Body of pancreas (tissue), 4 donors: ENCODE measurements at regions not wholly inside any gene's neighbourhood (a gene's known extent, or its start where the extent isn't known, plus 50 kb on each side); places are given as distances from the start of the nearest gene placed in this dataset.

ENCODE experiments used
- POLR2A ChIP-seq, 3 donors: fragments of 450-650 bp; IDR thresholded peaks; one replicate each; pipeline ENCODE4 v1.6.1; 2016; ENCODE audit warnings: antibody characterized with exemption in 3 of 3, mild to moderate bottlenecking in 2 of 3
- TF ChIP-seq, protein P1 (sequence below), 7 experiments: fragments of 450-650 bp in 4 of 7; fragments of 200-600 bp in 3 of 7; sonication (generic) in 3 of 7; IDR thresholded peaks; one replicate each; pipeline ENCODE4 v1.5.1; 2016 to 2019; ENCODE audit warnings: antibody characterized with exemption in 7 of 7

DNA sequence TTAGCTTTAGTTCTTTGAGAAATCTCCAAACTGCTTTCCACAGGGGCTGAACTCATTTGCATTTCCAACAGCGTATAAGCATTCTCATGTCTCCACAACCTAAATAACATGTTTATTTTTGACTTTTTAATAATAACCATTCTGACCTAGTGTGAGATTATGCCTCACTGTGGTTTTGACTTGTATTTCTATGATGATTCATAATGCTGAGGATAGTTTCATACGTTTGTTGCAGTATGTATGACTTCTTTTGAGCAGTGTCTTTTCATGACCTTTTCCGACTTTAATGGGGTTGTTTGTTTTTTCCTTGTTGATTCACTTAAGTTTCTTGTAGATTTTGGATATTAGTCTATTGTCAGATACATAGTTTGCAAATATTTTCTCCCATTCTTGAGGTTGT is 1833.0 kb upstream of the PCDH10 start:
- TF ChIP-seq, protein P1, sequence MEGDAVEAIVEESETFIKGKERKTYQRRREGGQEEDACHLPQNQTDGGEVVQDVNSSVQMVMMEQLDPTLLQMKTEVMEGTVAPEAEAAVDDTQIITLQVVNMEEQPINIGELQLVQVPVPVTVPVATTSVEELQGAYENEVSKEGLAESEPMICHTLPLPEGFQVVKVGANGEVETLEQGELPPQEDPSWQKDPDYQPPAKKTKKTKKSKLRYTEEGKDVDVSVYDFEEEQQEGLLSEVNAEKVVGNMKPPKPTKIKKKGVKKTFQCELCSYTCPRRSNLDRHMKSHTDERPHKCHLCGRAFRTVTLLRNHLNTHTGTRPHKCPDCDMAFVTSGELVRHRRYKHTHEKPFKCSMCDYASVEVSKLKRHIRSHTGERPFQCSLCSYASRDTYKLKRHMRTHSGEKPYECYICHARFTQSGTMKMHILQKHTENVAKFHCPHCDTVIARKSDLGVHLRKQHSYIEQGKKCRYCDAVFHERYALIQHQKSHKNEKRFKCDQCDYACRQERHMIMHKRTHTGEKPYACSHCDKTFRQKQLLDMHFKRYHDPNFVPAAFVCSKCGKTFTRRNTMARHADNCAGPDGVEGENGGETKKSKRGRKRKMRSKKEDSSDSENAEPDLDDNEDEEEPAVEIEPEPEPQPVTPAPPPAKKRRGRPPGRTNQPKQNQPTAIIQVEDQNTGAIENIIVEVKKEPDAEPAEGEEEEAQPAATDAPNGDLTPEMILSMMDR (IDR thresholded peaks at IDR 0.05): no peak
- TF ChIP-seq POLR2A (IDR thresholded peaks at IDR 0.05): no peak
